Umbilical cord (tissue), 1 donor: ENCODE measurements at regions not wholly inside any gene's neighbourhood (a gene's known extent, or its start where the extent isn't known, plus 50 kb on each side); places are given as distances from the start of the nearest gene placed in this dataset.
"Not testable (repeated sequence)": the region's sequence is repeated elsewhere in the genome, so short reads cannot be mapped to it uniquely, and the experiment has no call there.

ENCODE experiments used
- DNase-seq: peaks from one replicate; pipeline ENCODE4 v3.0.0-alpha.2; 2015; ENCODE audit warnings: low spot score

DNA sequence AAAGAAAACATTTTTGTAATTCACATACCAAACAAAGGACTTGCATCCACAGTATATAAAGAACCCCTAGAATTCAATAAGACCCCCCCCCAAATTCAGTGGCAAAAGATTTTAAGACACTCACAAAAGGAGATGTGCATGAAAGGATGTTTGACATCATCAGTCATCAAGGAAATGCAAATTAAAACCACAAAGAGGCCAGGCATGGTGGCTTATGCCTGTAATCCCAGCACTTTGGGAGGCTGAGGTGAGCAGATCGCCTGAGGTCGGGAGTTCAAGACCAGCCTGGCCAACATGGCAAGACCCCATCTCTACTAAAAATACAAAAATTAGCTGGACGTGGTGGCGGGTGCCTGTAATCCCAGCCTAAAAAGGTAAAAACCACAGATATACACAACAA, 61.3 kb downstream of the AIPL1 start:
- not testable (repeated sequence) for DNase-seq

DNA sequence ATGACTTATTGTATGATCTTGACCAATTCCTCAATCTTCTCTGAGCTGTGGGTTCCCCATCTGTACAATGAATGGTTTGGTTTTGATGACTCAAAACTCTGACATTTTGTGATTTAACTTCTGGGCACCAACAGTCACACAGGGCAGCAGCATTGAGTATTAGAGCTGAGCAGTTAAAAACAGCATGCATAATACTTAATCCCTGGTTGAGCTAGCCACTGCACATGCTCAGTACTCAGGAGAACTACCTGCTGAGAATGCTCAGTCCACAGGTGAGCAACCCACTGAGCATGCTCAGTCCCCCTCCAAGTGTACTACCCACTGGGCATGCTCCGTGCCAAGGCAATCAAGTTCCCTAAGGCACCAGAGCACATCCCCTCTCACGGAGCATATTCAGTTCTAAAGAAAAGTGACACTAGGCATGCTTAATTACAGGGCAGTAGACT, 68.7 kb downstream of the AIPL1 start:
- no peak for DNase-seq

GRCh38 chr17:6365200-6365943, 69.5 kb downstream of the AIPL1 start:
- DNase-seq: no peak

DNA sequence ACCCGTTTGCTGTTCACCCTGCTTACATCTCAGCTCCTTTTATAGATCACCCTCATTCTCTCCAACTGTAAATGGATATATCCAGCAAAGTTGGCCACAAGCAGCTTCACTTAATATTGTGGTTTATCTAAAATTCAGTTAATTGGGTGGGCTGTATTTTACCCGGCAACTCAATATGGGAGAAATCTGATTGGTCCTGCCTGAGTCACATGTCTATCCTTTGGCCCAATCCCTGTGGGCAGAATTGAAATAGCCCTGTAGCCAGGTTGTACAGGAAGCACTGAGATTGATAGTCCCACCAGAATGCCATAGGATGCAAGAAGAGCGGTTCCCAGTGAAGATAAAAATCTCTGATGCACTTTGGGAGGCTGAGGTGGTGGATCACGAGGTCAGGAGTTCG, 73.2 kb downstream of the AIPL1 start:
- DNase-seq: no peak

- no peak for DNase-seq
Observed at GRCh38 chr17:6358131-6358530, 76.8 kb downstream of the AIPL1 start.

GRCh38 chr17:6356562-6356961, 78.4 kb downstream of the AIPL1 start:
- DNase-seq: no peak

- DNase-seq: no peak
Observed at GRCh38 chr17:6355196-6355595, 79.7 kb downstream of the AIPL1 start.

DNA sequence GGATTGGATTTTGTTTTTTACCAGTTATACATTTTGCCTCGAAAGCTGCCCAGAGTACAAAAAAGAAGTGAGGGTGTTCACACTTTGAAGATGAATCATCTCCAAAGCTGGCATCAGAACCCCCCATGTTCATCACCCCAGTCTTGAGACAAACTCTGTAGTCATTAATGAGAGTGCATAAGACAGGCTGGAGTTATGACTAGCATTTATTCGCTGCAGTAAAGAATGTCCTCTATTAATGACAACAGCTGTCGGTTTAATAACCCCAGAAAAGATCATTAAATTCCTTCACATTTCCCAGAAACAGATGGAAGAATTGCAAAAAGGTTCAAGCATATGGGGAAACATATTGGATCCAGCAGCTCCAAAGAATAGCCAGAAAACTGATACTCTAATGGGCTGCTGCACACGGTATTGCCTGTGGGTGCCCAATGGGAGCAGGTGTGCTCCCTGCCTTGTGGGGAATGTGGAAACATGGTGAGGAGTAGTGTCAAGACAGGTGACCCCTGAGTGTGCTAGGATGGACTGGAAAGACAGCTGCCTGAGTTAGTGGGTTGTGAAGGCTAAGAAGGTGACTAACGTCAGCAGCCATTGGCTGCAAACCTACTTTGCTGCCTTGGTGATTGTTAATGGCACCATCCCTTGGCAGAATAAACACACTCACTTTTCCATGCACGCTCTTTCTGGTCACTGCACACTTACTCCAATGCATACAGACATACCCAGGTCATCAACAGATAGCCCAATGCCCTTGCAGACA, 81.9 kb downstream of the AIPL1 start:
- no peak for DNase-seq

DNA sequence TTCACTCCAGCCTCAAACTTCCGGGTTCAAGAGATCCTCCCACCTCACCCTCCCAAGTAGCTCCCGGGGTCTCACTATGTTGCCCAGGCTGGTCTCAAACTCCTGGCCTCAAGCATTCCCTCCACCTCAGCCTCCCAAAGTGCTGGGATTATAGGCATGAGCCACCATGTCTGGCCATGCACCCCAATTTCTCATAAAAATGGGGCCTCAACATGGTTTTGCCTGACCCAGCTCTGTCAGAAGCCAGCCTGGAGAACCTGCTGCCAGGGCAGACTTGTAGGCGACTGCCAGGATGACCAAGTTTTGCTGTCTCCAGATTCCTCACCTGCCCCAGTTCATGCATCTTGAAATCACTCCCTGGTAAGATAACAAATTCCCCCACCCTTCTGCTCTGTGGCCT, 82.9 kb downstream of the AIPL1 start:
- DNase-seq: no peak

GRCh38 chr17:6350806-6351205, 84.1 kb downstream of the AIPL1 start:
- no peak for DNase-seq

DNA sequence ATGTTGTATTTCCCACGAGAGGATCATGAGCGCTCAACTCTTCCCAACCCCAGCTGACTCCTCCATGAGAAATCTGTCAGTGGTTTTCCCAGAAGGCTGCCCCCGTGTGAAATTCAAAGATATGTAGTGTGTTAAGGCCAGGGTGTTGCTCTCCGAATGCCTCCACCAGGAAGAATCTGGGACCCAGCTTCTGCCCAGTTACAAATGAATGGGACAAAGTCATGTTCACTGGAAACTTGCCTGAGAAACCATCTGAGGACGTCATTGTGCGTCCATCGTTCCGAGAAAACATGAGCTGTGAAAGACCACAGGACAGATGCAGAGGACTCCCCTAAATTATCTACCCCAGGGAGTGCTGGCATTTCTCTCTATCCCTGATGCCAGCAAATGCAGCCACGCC, 86.0 kb downstream of the AIPL1 start:
- no peak for DNase-seq

GRCh38 chr17:6347776-6348175, 87.1 kb downstream of the AIPL1 start:
- DNase-seq: no peak

DNA sequence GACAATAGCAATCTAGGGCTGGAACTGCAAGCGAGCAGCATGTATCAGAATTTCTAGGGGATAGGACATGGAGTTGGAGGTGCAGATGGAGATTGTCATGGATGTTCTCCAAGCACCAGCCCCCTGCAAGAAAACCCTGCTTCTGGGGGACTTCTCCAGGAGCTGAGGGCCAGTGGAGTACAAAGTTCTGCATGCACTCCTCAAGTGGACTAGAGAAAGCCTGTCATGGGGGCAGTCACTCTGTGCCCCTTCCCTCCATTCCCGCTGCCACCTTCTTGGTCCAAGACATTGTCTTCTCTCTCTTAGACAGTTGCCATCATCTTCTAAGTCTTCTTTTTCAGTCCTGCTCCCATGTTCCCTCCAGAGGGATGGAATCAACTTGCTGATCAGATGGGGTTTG, 87.9 kb downstream of the AIPL1 start:
- no peak for DNase-seq

DNA sequence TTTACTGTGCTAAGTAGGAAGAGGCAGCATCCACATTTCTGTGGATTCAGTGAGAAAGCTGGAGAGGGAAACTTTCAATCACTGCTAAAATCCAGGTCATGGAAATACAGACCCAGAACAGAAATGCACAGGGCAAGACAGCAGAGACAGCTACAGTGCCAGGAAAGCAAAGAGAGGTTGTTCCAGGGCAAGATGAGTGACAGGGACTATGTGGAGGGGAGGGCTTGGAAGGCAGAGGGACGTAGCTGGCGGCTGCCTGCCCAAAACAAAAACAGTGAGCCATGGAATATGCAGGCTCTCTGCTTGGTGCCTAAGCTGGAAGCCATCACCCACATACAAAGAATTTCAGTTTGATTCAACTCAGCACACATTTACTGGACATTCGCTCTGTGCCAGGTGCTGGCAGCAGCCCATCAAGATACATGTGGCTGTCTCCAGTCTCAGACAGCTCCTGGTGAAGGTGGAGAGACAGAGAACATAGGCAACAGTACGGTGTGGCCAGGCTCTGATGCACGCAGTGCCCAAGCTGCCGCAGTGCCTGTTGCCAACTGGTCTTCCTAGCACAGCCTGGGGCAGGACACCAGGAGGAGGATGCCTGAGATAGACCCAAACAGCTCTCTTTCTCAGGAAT, 88.7 kb downstream of the AIPL1 start:
- DNase-seq: no peak

GRCh38 chr17:6343736-6344135, 91.2 kb downstream of the AIPL1 start:
- DNase-seq: no peak

DNA sequence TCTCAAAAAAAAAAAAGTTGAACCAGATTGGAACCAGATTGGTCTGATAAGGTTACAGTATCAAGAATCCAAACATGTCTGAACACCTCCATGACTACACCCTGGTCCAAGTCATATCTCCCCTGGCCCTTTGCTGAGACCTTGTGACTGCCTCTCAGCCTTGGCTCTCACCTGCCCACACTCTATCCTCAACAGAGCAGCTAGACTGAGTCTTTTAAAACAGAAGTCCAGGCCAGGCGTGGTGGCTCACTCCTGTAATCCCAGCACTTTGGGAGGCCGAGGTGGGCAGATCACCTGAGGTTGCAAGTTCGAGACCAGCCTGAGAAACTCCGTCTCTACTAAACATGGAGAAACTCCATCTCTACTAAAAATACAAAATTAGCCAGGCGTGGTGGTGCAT, 91.7 kb downstream of the AIPL1 start:
- no peak for DNase-seq

DNA sequence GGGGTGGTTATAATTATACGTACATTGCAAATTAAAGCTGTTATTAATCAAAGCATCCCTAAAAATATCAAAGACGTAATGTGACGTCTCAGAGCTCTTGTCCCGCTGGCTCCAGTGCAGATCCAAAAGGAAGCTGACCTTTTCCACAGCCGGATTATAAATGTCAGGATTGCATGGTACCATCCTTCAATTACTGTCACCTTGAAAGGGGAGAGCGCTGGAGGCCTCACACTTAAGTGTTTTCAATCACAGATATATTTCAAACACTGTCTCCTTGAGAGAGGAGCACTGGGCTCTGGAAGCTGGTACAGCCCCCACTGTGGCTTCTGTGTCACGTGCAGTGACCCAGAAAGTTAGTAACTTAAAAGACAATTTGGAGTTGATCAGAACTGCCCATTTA, 94.2 kb downstream of the AIPL1 start:
- DNase-seq: no peak

- no peak for DNase-seq
Observed at GRCh38 chr17:6334386-6334785, 100.5 kb downstream of the AIPL1 start.

DNA sequence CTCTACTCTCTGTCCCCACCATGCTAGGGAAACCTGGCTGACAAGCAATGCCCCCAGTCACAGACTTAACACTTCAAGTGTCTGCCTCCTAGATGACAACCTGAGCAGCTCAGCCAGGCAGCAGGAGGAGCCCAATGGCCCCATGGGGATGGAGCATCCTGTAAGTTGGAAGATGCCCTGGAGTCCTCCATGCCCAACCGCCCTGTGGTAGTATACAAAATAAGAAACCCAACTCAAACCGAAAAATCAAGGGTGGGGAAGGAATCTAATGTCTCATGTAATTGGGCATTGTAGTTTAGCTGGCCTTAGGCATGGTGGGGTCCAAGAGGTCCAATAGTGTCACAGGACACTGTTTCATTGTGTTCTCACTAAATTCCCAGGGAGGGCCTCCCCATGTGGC, 104.0 kb downstream of the AIPL1 start:
- no peak for DNase-seq

DNA sequence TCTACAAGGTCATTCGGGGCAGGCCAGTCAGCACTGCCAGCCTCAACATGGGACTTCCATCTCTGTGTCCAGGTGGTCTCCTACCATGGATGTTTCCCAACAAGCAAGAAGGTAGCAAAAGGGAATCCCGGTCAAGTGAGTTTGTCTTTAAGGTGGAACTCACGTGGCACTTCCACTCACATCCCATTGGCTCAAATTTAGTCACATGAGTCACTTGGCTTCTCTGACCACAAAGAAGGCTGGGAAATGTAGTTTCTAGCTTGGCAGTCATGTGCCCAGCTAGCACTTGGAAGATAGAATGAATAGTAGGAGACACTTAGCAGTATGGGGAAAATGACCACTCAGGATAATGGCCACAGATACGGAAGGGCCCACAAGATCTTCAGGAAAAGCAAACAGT, 106.6 kb downstream of the AIPL1 start:
- no peak for DNase-seq

- DNase-seq: peak; percentile 26
Observed at GRCh38 chr17:6327007-6327406, 107.9 kb downstream of the AIPL1 start.

DNA sequence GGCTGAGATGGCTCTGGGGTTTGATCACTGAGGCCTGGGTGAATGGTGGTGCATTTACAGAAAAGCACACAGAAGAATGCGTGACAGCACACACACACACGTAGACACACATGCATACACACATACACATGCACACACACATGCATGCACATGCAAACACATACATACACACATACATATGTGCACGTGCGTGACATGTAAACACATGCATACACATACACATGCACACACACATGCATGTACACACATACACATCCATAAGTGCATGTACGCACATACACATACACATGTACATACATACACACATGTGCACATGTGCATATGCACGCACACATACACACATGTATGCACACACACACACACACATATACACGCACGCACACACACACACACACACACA, 108.4 kb downstream of the AIPL1 start:
- DNase-seq: no peak

DNA sequence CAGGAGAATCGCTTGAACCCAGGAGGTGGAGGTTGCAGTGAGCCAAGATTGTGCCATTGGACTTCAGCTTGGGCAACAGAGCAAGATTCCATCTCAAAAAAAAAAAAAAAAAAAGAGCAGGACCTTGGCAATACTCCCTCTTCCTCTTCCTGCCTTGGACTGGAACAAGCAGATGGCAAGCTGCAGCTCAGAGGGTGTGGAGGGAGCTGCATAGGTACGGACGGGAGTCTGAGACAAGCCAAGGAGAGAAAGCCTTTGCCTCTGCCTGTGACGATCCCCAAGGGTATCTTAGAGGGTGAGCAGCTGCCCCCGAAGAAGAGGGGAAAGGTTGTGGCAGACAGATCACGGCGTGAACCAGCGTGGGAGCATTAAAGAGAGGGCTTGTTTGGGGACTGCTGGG, 109.2 kb downstream of the AIPL1 start:
- no peak for DNase-seq
